Colonic mucosa (tissue), 4 donors: ENCODE measurements at regions not wholly inside any gene's neighbourhood (a gene's known extent, or its start where the extent isn't known, plus 50 kb on each side); places are given as distances from the start of the nearest gene placed in this dataset.

ENCODE experiments used
- DNase-seq: peaks from one replicate; pipeline ENCODE4 v3.0.0-alpha.2; 2020
- H3K27ac ChIP-seq: fragments of 200-600 bp; one replicate; pipeline ENCODE4 v1.8.0; 2021
- H3K27me3 ChIP-seq: fragments of 200-600 bp; one replicate; pipeline ENCODE4 v1.8.0; 2021
- H3K36me3 ChIP-seq: fragments of 200-600 bp; one replicate; pipeline ENCODE4 v1.8.0; 2021
- H3K4me1 ChIP-seq: fragments of 200-600 bp; one replicate; pipeline ENCODE4 v1.8.0; 2021; ENCODE audit warnings: mild to moderate bottlenecking
- H3K4me3 ChIP-seq: fragments of 200-600 bp; one replicate; pipeline ENCODE4 v1.8.0; 2021
- H3K9ac ChIP-seq, 2 donors: one replicate each; pipeline ENCODE4 v1.7.0; 2013; ENCODE audit warnings: control low read depth in 2 of 2, low read depth in 2 of 2, low read length in 2 of 2
- H3K9me3 ChIP-seq: fragments of 200-600 bp; one replicate; pipeline ENCODE4 v1.8.0; 2021
- intact Hi-C: fragments of 100-400 bp; cut with DNase I; formaldehyde crosslinking; loops from one replicate; pipeline ENCODE4 v1.14.1; 2022
- TF ChIP-seq, protein P1 (sequence below): fragments of 200-600 bp; IDR thresholded peaks from one replicate; pipeline ENCODE4 v1.8.0; 2022; ENCODE audit warnings: antibody characterized with exemption, mild to moderate bottlenecking
- donor health status: healthy.
- donor health status: DM: no; HTN: no; CAD: no.
- donor health status: DM: no; HTN: no; CAD: no.

DNA sequence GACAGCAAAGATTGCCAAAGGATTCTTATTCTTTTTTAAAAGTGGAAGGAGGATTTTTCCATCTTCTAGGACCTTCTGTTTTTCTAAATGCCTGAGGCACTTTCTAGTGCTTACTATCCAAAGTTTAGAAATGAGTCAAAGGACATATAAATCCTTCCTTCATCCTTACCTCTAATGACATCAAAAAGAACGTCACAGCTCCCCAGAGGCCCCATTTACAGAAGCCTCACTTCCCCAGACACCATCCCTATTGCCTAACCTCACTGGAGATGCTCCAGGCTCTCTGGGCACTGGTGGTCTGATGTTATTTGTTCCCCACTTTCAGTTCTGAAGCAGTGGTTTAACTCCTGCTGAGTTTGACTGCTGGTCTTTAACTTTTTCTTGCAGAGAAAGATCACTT is 504.3 kb downstream of the AGTPBP1 start:
- intact Hi-C loops = no loop called here
- H3K4me1 ChIP-seq = no peaks in the 10 kb centered on the region

DNA sequence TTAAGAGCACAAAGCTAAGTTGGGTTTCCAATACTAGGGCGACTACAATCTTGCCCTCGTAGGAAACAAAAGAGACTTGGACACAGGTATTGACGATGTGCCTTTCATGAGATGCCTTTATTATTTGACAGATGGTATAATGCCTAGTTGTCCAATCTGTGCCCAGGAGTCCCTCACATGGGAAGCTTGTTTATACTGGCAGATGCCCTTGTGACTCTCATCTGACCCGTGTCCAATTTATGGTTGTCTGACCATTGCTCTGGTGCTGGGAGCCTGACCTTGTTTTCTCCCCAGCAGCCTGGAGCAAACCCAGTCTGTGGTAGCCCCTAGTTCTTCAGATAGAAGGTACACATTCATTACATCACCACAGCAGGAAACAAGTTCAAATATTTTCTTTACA is 511.7 kb downstream of the AGTPBP1 start:
- TF ChIP-seq, protein P1, sequence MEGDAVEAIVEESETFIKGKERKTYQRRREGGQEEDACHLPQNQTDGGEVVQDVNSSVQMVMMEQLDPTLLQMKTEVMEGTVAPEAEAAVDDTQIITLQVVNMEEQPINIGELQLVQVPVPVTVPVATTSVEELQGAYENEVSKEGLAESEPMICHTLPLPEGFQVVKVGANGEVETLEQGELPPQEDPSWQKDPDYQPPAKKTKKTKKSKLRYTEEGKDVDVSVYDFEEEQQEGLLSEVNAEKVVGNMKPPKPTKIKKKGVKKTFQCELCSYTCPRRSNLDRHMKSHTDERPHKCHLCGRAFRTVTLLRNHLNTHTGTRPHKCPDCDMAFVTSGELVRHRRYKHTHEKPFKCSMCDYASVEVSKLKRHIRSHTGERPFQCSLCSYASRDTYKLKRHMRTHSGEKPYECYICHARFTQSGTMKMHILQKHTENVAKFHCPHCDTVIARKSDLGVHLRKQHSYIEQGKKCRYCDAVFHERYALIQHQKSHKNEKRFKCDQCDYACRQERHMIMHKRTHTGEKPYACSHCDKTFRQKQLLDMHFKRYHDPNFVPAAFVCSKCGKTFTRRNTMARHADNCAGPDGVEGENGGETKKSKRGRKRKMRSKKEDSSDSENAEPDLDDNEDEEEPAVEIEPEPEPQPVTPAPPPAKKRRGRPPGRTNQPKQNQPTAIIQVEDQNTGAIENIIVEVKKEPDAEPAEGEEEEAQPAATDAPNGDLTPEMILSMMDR = no peak
- H3K9ac ChIP-seq = no peak overlapping the region
- H3K4me3 ChIP-seq = no peak overlapping the region
- no peaks in the 10 kb centered on the region for H3K4me1 ChIP-seq
- no peaks in the 10 kb centered on the region for H3K36me3 ChIP-seq
- intact Hi-C loops = no loop called here
- H3K27me3 ChIP-seq = no peaks in the 10 kb centered on the region
- no peak overlapping the region for H3K27ac ChIP-seq
- DNase-seq = no peak
- H3K9me3 ChIP-seq = no peaks in the 10 kb centered on the region

More for the DNA sequence above, 504.3 kb downstream of the AGTPBP1 start:
- H3K27ac ChIP-seq = no peak overlapping the region
- TF ChIP-seq, protein P1 = no peak
- H3K9ac ChIP-seq = no peak overlapping the region
- H3K27me3 ChIP-seq = no peaks in the 10 kb centered on the region
- H3K36me3 ChIP-seq = no peaks in the 10 kb centered on the region
- DNase-seq = no peak
- no peak overlapping the region for H3K4me3 ChIP-seq
- no peaks in the 10 kb centered on the region for H3K9me3 ChIP-seq

DNA sequence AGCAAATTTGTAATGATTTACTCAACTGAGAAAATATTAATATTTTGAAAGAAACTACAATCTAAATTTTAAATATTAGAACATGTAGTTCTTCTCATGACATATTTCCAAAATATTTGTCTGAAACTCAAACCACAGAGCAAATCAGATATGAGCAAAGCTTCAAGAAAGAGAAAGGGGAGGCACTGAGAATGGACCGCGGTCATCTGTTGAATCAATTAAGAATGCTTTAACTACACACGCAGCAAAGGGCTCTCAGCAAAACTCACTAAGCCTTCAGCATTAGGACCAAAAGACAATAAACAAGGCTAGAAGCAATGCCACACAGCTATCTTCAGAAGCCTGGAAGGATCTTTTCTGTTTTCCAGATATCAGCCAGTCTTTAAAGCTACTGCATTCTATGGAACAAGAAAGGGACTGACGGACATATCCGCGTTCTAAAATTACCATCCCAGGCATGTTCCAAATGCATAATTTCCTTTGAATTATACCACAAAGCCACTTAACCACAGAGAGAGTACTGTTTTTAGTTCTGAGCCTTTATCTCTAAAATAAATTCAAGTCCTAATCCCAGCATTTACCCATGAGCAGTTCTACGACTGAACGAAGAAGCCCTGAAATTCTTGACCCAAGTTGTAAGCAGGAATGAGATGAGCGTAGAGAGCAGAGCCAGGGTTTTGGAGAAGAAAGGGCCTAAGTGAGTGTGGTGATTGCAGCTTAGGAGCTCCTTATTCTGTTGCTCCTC is 513.5 kb downstream of the AGTPBP1 start:
- no peaks in the 10 kb centered on the region for H3K36me3 ChIP-seq
- no peaks in the 10 kb centered on the region for H3K9me3 ChIP-seq
- intact Hi-C loops = no loop called here
- no peak for DNase-seq
- H3K4me3 ChIP-seq = no peak overlapping the region
- H3K9ac ChIP-seq = no peak overlapping the region
- no peak overlapping the region for H3K27ac ChIP-seq
- H3K4me1 ChIP-seq = no peaks in the 10 kb centered on the region
- TF ChIP-seq, protein P1 = no peak
- no peaks in the 10 kb centered on the region for H3K27me3 ChIP-seq

DNA sequence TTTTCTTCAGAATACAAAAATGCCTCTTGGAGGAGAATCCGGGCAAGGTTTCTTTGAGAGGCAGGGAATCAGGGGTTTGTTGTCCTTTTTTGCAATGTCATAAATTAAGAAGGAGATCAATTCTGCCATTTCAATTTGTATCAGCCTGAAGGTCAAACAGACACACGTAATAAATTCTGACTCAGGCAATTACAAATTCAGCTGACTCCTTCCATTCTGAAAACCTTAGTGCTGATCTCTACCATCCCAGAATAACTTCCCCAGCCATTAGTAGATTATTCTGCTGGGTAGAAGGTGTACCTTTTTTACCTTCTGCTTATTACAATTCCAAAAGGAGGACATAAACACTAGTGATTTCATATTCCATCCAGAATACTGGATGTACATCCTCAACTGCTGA is 516.6 kb downstream of the AGTPBP1 start:
- TF ChIP-seq, protein P1 = no peak
- no peak overlapping the region for H3K9ac ChIP-seq
- no peaks in the 10 kb centered on the region for H3K9me3 ChIP-seq
- no peaks in the 10 kb centered on the region for H3K27me3 ChIP-seq
- no peaks in the 10 kb centered on the region for H3K4me1 ChIP-seq
- intact Hi-C loops = no loop called here
- H3K27ac ChIP-seq = no peak overlapping the region
- H3K4me3 ChIP-seq = no peak overlapping the region
- no peaks in the 10 kb centered on the region for H3K36me3 ChIP-seq
- no peak for DNase-seq

DNA sequence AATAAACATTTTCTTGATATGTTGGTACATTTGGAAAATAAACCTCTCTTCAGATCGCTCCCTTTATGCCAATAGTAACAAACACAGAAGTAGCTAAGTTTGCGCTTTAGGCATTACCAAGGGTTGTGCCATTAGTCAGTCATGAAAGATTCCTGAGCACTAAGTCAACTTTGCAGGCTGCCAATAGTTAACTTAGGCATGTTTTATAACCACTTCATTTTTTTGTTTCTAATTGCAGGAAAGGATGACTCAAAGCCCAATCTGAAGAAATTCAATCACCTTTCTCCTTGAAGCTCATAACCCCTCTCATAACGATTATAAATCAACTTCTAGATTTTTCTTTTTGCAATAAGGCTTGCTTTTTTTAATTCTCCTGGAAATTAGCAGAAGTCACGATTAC is 517.0 kb downstream of the AGTPBP1 start:
- DNase-seq = no peak
- no peaks in the 10 kb centered on the region for H3K27me3 ChIP-seq
- no peak overlapping the region for H3K27ac ChIP-seq
- H3K4me1 ChIP-seq = no peaks in the 10 kb centered on the region
- no peaks in the 10 kb centered on the region for H3K9me3 ChIP-seq
- no peak overlapping the region for H3K9ac ChIP-seq
- H3K36me3 ChIP-seq = no peaks in the 10 kb centered on the region
- TF ChIP-seq, protein P1 = no peak
- H3K4me3 ChIP-seq = no peak overlapping the region
- intact Hi-C loops = no loop called here
